ENCODE measurements at regions not wholly inside any gene's neighbourhood (a gene's known extent, or its start where the extent isn't known, plus 50 kb on each side); places are given as distances from the start of the nearest gene placed in this dataset.
"Not testable (repeated sequence)": the region's sequence is repeated elsewhere in the genome, so short reads cannot be mapped to it uniquely, and the experiment has no call there.

- not testable (repeated sequence) for H3K4me3 ChIP-seq (ENCODE audit: low read depth in 1 of 5, low read length in 5 of 5); H3K9ac ChIP-seq (ENCODE audit: low read length in 5 of 5); H3K9me3 ChIP-seq (ENCODE audit: control insufficient read depth in 5 of 5, low read length in 5 of 5); H3K4me1 ChIP-seq (ENCODE audit: control insufficient read depth in 5 of 5, insufficient read depth in 5 of 5, low read length in 5 of 5); H3K27me3 ChIP-seq (ENCODE audit: control insufficient read depth in 5 of 5, insufficient read depth in 4 of 5, low read length in 5 of 5); H3K36me3 ChIP-seq (ENCODE audit: control insufficient read depth in 5 of 5, insufficient read depth in 5 of 5, low read length in 5 of 5); H3K27ac ChIP-seq (ENCODE audit: low read depth, low read length)
Measured at GRCh38 chrX:76774912-76775311, 347.4 kb downstream of the MAGEE1 start.

- Histone ChIP-seq H3K4me1 (ENCODE audit: control insufficient read depth in 5 of 5, insufficient read depth in 5 of 5, low read length in 5 of 5) (peaks cover 0 to 1% (median 0%) of the 10 kb centered on the region in 5 donors), H3K4me3 (ENCODE audit: low read depth in 1 of 5, low read length in 5 of 5) (no peak overlapping the region), H3K27me3 (ENCODE audit: control insufficient read depth in 5 of 5, insufficient read depth in 4 of 5, low read length in 5 of 5) (peaks cover 0 to 12% (median 3%) of the 10 kb centered on the region in 5 donors), H3K9me3 (ENCODE audit: control insufficient read depth in 5 of 5, low read length in 5 of 5) (peaks cover 0 to 3% (median 0%) of the 10 kb centered on the region in 5 donors), H3K36me3 (ENCODE audit: control insufficient read depth in 5 of 5, insufficient read depth in 5 of 5, low read length in 5 of 5) (no peaks in the 10 kb centered on the region), H3K9ac (ENCODE audit: low read length in 5 of 5) (no peak overlapping the region), H3K27ac (ENCODE audit: low read depth, low read length) (no peak overlapping the region)
Measured at GRCh38 chrX:76796311-76796710, 368.8 kb downstream of the MAGEE1 start.

GRCh38 chrX:76802708-76803107 lies 375.2 kb downstream of the MAGEE1 start:
- H3K27me3 ChIP-seq (ENCODE audit: control insufficient read depth in 5 of 5, insufficient read depth in 4 of 5, low read length in 5 of 5) = peaks cover 0 to 12% (median 0%) of the 10 kb centered on the region in 5 donors
- no peak overlapping the region for H3K9ac ChIP-seq (ENCODE audit: low read length in 5 of 5)
- no peaks in the 10 kb centered on the region for H3K4me1 ChIP-seq (ENCODE audit: control insufficient read depth in 5 of 5, insufficient read depth in 5 of 5, low read length in 5 of 5)
- no peak overlapping the region for H3K4me3 ChIP-seq (ENCODE audit: low read depth in 1 of 5, low read length in 5 of 5)
- H3K27ac ChIP-seq (ENCODE audit: low read depth, low read length) = no peak overlapping the region
- peaks cover 0 to 2% (median 0%) of the 10 kb centered on the region in 5 donors for H3K9me3 ChIP-seq (ENCODE audit: control insufficient read depth in 5 of 5, low read length in 5 of 5)
- no peaks in the 10 kb centered on the region for H3K36me3 ChIP-seq (ENCODE audit: control insufficient read depth in 5 of 5, insufficient read depth in 5 of 5, low read length in 5 of 5)

GRCh38 chrX:76815754-76816153 lies 388.2 kb downstream of the MAGEE1 start:
- no peaks in the 10 kb centered on the region for H3K27me3 ChIP-seq (ENCODE audit: control insufficient read depth in 5 of 5, insufficient read depth in 4 of 5, low read length in 5 of 5)
- no peak overlapping the region for H3K9ac ChIP-seq (ENCODE audit: low read length in 5 of 5)
- H3K9me3 ChIP-seq (ENCODE audit: control insufficient read depth in 5 of 5, low read length in 5 of 5) = no peaks in the 10 kb centered on the region
- H3K4me1 ChIP-seq (ENCODE audit: control insufficient read depth in 5 of 5, insufficient read depth in 5 of 5, low read length in 5 of 5) = no peaks in the 10 kb centered on the region
- H3K36me3 ChIP-seq (ENCODE audit: control insufficient read depth in 5 of 5, insufficient read depth in 5 of 5, low read length in 5 of 5) = no peaks in the 10 kb centered on the region
- H3K4me3 ChIP-seq (ENCODE audit: low read depth in 1 of 5, low read length in 5 of 5) = no peak overlapping the region
- no peak overlapping the region for H3K27ac ChIP-seq (ENCODE audit: low read depth, low read length)

- not testable (repeated sequence) for H3K9me3 ChIP-seq (ENCODE audit: control insufficient read depth in 5 of 5, low read length in 5 of 5); H3K36me3 ChIP-seq (ENCODE audit: control insufficient read depth in 5 of 5, insufficient read depth in 5 of 5, low read length in 5 of 5); H3K9ac ChIP-seq (ENCODE audit: low read length in 5 of 5); H3K27ac ChIP-seq (ENCODE audit: low read depth, low read length); H3K4me3 ChIP-seq (ENCODE audit: low read depth in 1 of 5, low read length in 5 of 5); H3K27me3 ChIP-seq (ENCODE audit: control insufficient read depth in 5 of 5, insufficient read depth in 4 of 5, low read length in 5 of 5); H3K4me1 ChIP-seq (ENCODE audit: control insufficient read depth in 5 of 5, insufficient read depth in 5 of 5, low read length in 5 of 5)
Measured at GRCh38 chrX:76817279-76817678, 389.8 kb downstream of the MAGEE1 start.

- H3K4me1 ChIP-seq (ENCODE audit: control insufficient read depth in 5 of 5, insufficient read depth in 5 of 5, low read length in 5 of 5) = no peaks in the 10 kb centered on the region
- peaks cover 0 to 8% (median 4%) of the 10 kb centered on the region in 5 donors for H3K9me3 ChIP-seq (ENCODE audit: control insufficient read depth in 5 of 5, low read length in 5 of 5)
- peaks cover 0 to 7% (median 3%) of the 10 kb centered on the region in 5 donors for H3K27me3 ChIP-seq (ENCODE audit: control insufficient read depth in 5 of 5, insufficient read depth in 4 of 5, low read length in 5 of 5)
- H3K36me3 ChIP-seq (ENCODE audit: control insufficient read depth in 5 of 5, insufficient read depth in 5 of 5, low read length in 5 of 5) = no peaks in the 10 kb centered on the region
- no peak overlapping the region for H3K4me3 ChIP-seq (ENCODE audit: low read depth in 1 of 5, low read length in 5 of 5)
- no peak overlapping the region for H3K27ac ChIP-seq (ENCODE audit: low read depth, low read length)
- H3K9ac ChIP-seq (ENCODE audit: low read length in 5 of 5) = no peak overlapping the region
Measured at GRCh38 chrX:76821276-76821675, 393.8 kb downstream of the MAGEE1 start.

GRCh38 chrX:76827672-76828071 lies 400.2 kb downstream of the MAGEE1 start:
- Histone ChIP-seq H3K36me3 (ENCODE audit: control insufficient read depth in 5 of 5, insufficient read depth in 5 of 5, low read length in 5 of 5) (no peaks in the 10 kb centered on the region), H3K4me1 (ENCODE audit: control insufficient read depth in 5 of 5, insufficient read depth in 5 of 5, low read length in 5 of 5) (no peaks in the 10 kb centered on the region), H3K9ac (ENCODE audit: low read length in 5 of 5) (no peak overlapping the region), H3K9me3 (ENCODE audit: control insufficient read depth in 5 of 5, low read length in 5 of 5) (peaks cover 0 to 5% (median 3%) of the 10 kb centered on the region in 5 donors), H3K27me3 (ENCODE audit: control insufficient read depth in 5 of 5, insufficient read depth in 4 of 5, low read length in 5 of 5) (no peaks in the 10 kb centered on the region), H3K27ac (ENCODE audit: low read depth, low read length) (no peak overlapping the region), H3K4me3 (ENCODE audit: low read depth in 1 of 5, low read length in 5 of 5) (no peak overlapping the region)

GRCh38 chrX:76840902-76841301 lies 413.4 kb downstream of the MAGEE1 start:
- not testable (repeated sequence) for H3K9ac ChIP-seq (ENCODE audit: low read length in 5 of 5); H3K27me3 ChIP-seq (ENCODE audit: control insufficient read depth in 5 of 5, insufficient read depth in 4 of 5, low read length in 5 of 5); H3K4me3 ChIP-seq (ENCODE audit: low read depth in 1 of 5, low read length in 5 of 5); H3K9me3 ChIP-seq (ENCODE audit: control insufficient read depth in 5 of 5, low read length in 5 of 5); H3K4me1 ChIP-seq (ENCODE audit: control insufficient read depth in 5 of 5, insufficient read depth in 5 of 5, low read length in 5 of 5); H3K27ac ChIP-seq (ENCODE audit: low read depth, low read length); H3K36me3 ChIP-seq (ENCODE audit: control insufficient read depth in 5 of 5, insufficient read depth in 5 of 5, low read length in 5 of 5)

- Histone ChIP-seq H3K9me3 (ENCODE audit: control insufficient read depth in 5 of 5, low read length in 5 of 5) (peaks cover 2 to 28% (median 15%) of the 10 kb centered on the region in 5 donors), H3K9ac (ENCODE audit: low read length in 5 of 5) (no peak overlapping the region), H3K4me1 (ENCODE audit: control insufficient read depth in 5 of 5, insufficient read depth in 5 of 5, low read length in 5 of 5) (no peaks in the 10 kb centered on the region), H3K27ac (ENCODE audit: low read depth, low read length) (no peak overlapping the region), H3K36me3 (ENCODE audit: control insufficient read depth in 5 of 5, insufficient read depth in 5 of 5, low read length in 5 of 5) (no peaks in the 10 kb centered on the region), H3K27me3 (ENCODE audit: control insufficient read depth in 5 of 5, insufficient read depth in 4 of 5, low read length in 5 of 5) (no peaks in the 10 kb centered on the region), H3K4me3 (ENCODE audit: low read depth in 1 of 5, low read length in 5 of 5) (no peak overlapping the region)
Measured at GRCh38 chrX:76850851-76851250, 423.3 kb downstream of the MAGEE1 start.

GRCh38 chrX:76862509-76862908 lies 435.0 kb downstream of the MAGEE1 start:
- no peak overlapping the region for H3K27ac ChIP-seq (ENCODE audit: low read depth, low read length)
- H3K4me3 ChIP-seq (ENCODE audit: low read depth in 1 of 5, low read length in 5 of 5) = no peak overlapping the region
- H3K36me3 ChIP-seq (ENCODE audit: control insufficient read depth in 5 of 5, insufficient read depth in 5 of 5, low read length in 5 of 5) = no peaks in the 10 kb centered on the region
- no peak overlapping the region for H3K9ac ChIP-seq (ENCODE audit: low read length in 5 of 5)
- H3K9me3 ChIP-seq (ENCODE audit: control insufficient read depth in 5 of 5, low read length in 5 of 5) = peaks cover 0 to 3% (median 0%) of the 10 kb centered on the region in 5 donors
- H3K27me3 ChIP-seq (ENCODE audit: control insufficient read depth in 5 of 5, insufficient read depth in 4 of 5, low read length in 5 of 5) = peaks cover 0 to 7% (median 5%) of the 10 kb centered on the region in 5 donors
- H3K4me1 ChIP-seq (ENCODE audit: control insufficient read depth in 5 of 5, insufficient read depth in 5 of 5, low read length in 5 of 5) = no peaks in the 10 kb centered on the region

- no peak overlapping the region for H3K4me3 ChIP-seq (ENCODE audit: low read depth in 1 of 5, low read length in 5 of 5)
- H3K36me3 ChIP-seq (ENCODE audit: control insufficient read depth in 5 of 5, insufficient read depth in 5 of 5, low read length in 5 of 5) = no peaks in the 10 kb centered on the region
- no peaks in the 10 kb centered on the region for H3K9me3 ChIP-seq (ENCODE audit: control insufficient read depth in 5 of 5, low read length in 5 of 5)
- H3K4me1 ChIP-seq (ENCODE audit: control insufficient read depth in 5 of 5, insufficient read depth in 5 of 5, low read length in 5 of 5) = no peaks in the 10 kb centered on the region
- no peaks in the 10 kb centered on the region for H3K27me3 ChIP-seq (ENCODE audit: control insufficient read depth in 5 of 5, insufficient read depth in 4 of 5, low read length in 5 of 5)
- H3K27ac ChIP-seq (ENCODE audit: low read depth, low read length) = no peak overlapping the region
- no peak overlapping the region for H3K9ac ChIP-seq (ENCODE audit: low read length in 5 of 5)
Measured at GRCh38 chrX:76893930-76894329, 466.4 kb downstream of the MAGEE1 start.
